GM18498 (cell line): ENCODE measurements at regions not wholly inside any gene's neighbourhood (a gene's known extent, or its start where the extent isn't known, plus 50 kb on each side); places are given as distances from the start of the nearest gene placed in this dataset.
"Not testable (repeated sequence)": the region's sequence is repeated elsewhere in the genome, so short reads cannot be mapped to it uniquely, and the experiment has no call there.

Source experiments
- ATAC-seq: cut with Tn5 transposase; IDR thresholded peaks from one replicate; pipeline ENCODE4 v1.9.1; 2021; ENCODE audit warnings: mild to moderate bottlenecking, moderate library complexity; ENCODE audit not compliant: unreplicated experiment

GRCh38 chr11:16542353-16542752, 186.0 kb upstream of the SOX6 start:
- ATAC-seq, result no peak

- ATAC-seq, result no peak
Measured at GRCh38 chr11:16536513-16536912, 180.2 kb upstream of the SOX6 start.

DNA sequence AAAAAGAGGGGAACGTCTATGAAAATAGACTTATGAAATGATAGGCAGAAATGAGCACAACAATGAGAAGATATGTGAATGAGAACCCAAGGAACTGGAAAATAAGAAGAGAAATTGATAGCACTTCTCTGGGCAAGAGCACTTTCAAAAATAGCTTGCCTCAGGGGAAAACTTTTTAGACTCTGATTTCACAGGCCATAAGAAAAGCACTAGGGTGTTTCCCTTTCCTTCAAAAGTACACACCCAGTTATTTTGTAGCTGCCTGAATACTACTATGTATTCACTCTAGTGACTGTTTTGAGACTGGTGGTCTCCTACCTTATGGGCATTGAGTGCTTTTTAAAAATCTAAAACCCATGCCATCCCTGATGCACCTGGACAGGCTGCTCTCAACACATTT, 172.3 kb upstream of the SOX6 start:
- ATAC-seq, result no peak

- no peak for ATAC-seq
Measured at GRCh38 chr11:16527525-16528246, 171.3 kb upstream of the SOX6 start.

GRCh38 chr11:16526947-16527346, 170.6 kb upstream of the SOX6 start:
- no peak for ATAC-seq

DNA sequence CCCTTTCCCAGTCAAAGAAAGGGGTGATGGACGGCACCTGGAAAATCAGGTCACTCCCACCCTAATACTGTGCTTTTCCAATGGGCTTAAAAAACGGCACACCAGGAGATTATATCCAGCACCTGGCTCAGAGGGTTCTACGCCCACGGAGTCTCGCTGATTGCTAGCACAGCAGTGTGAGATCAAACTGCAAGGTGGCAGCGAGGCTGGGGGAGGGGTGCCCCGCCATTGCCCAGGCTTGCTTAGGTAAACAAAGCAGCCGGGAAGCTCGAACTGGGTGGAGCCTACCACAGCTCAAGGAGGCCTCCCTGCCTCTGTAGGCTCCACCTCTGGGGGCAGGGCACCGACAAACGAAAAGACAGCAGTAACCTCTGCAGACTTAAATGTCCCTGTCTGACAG, 164.4 kb upstream of the SOX6 start:
- not testable (repeated sequence) for ATAC-seq

- peak; percentile 81 for ATAC-seq
Measured at GRCh38 chr11:16512899-16513241, 156.5 kb upstream of the SOX6 start.

GRCh38 chr11:16512198-16512898, 156.0 kb upstream of the SOX6 start:
- no peak for ATAC-seq

GRCh38 chr11:16511116-16512114, 155.1 kb upstream of the SOX6 start:
- no peak for ATAC-seq

- no peak for ATAC-seq
Measured at GRCh38 chr11:16505481-16505880, 149.1 kb upstream of the SOX6 start.

GRCh38 chr11:16503891-16504290, 147.5 kb upstream of the SOX6 start:
- not testable (repeated sequence) for ATAC-seq

- ATAC-seq, result no peak
Measured at GRCh38 chr11:16494918-16495691, 138.8 kb upstream of the SOX6 start.

DNA sequence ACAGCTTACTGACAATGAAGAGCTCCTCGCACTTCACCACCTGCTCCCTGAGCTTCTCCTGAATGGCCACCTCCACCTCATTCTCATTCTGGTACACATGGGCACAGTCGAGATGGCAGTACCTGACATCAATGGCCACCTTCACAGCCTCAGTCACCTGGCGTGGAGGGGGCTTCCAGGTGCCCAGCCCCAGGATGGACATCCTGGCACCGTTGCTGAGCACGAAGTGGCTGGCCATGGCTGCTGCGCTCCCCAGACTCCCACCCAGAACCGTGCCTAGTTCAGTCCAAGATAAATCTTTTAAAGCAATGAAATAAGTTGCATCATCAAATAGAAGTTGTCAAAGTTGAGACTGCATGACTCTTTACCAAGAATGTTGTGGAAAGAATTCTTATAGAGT, 128.1 kb upstream of the SOX6 start:
- ATAC-seq, result no peak

DNA sequence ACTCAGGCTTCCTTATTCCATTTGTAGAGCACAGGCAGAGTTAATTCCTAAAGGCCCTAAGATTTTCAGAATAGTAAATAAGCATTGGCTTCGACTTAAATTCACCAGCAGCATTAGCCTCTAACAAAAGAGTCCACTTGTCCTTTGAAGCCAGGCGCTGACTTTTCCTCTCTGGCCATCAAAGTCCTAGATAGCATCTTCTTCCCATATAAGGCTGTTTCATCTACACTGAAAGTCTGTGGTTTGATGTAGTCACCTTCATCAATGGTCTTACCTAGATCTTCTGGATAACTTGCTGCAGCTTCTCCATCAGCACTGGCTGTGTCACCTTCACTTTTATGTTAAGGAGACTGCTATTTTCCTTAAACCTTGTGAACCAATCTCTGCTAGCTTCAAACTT, 118.3 kb upstream of the SOX6 start:
- ATAC-seq, result no peak

DNA sequence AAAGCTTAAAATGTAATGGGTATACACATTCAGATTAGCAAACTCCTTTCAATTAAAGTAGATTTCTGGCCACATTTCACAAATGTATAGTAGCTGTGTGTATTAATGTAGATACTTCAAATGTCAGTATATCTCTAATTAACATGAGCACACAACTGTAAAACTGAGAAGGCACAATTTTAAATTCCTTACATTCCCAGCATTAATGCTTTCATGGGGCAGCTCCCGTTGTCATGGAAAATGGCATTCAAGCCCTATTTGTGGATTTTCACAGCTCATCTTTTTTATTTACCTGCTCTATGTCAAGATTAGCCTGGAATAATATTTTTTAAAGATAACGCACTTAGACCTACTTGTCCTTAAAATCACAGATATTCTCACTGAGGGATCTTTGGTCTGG, 113.6 kb upstream of the SOX6 start:
- ATAC-seq, result no peak

GRCh38 chr11:16468735-16469453, 112.5 kb upstream of the SOX6 start:
- ATAC-seq, result no peak

DNA sequence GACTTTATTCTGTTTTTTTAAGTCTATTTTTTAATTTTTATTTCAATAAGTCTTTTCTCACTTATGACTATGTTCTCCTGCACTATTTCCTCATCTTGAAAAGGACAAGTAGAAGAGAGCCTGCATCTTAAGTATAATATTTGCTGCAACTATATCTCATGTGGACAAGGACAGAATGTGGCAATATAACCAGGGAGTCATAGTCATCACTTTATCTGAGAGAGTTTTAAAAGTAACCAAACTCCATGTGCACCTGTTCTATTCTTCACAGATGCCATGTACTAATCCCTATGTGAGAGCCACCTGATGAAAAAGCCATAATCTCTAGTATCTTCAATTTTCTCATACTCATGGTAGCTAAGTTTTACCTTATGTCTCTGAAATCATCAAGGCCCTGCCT, 104.2 kb upstream of the SOX6 start:
- no peak for ATAC-seq

- no peak for ATAC-seq
Measured at GRCh38 chr11:16456366-16456765, 100.0 kb upstream of the SOX6 start.

- no peak for ATAC-seq
Measured at GRCh38 chr11:16454289-16454863, 98.0 kb upstream of the SOX6 start.
